Esophagus squamous epithelium (tissue), 5 donors: ENCODE measurements at regions not wholly inside any gene's neighbourhood (a gene's known extent, or its start where the extent isn't known, plus 50 kb on each side); places are given as distances from the start of the nearest gene placed in this dataset.

Source experiments
- DNase-seq: peaks from one replicate; lab custom pipeline; 2025; lab: John Stamatoyannopoulos, UW
- H3K27ac ChIP-seq, 4 donors: fragments of 200-600 bp; sonication (generic); one replicate each; pipeline ENCODE4 v1.5.1; 2016 to 2019; ENCODE audit warnings: mild to moderate bottlenecking in 1 of 4
- H3K27me3 ChIP-seq, 4 donors: fragments of 200-600 bp; sonication (generic); 1 replicate in 3 of 4; 2 replicates in 1 of 4; pipeline versions ENCODE4 v1.5.1 to v1.6.0; 2017 to 2021; ENCODE audit warnings: antibody characterized with exemption in 1 of 4
- H3K36me3 ChIP-seq, 3 donors: fragments of 200-600 bp; sonication (generic); one replicate each; pipeline ENCODE4 v1.5.1; 2016 to 2019
- H3K4me1 ChIP-seq, 3 donors: fragments of 200-600 bp; sonication (generic); one replicate each; pipeline ENCODE4 v1.5.1; 2017 to 2019
- H3K4me3 ChIP-seq, 4 donors: fragments of 200-600 bp; sonication (generic); 1 replicate in 3 of 4; 2 replicates in 1 of 4; pipeline ENCODE4 v1.5.1; 2016 to 2019; ENCODE audit warnings: mild to moderate bottlenecking in 2 of 4, moderate library complexity in 1 of 4
- H3K9me3 ChIP-seq, 3 donors: fragments of 200-600 bp; sonication (generic); one replicate each; pipeline ENCODE4 v1.5.1; 2016 to 2019
- POLR2A ChIP-seq, 4 donors: fragments of 450-650 bp; IDR thresholded peaks; one replicate each; pipeline ENCODE4 v1.6.1; 2017; ENCODE audit warnings: antibody characterized with exemption in 4 of 4, mild to moderate bottlenecking in 4 of 4, moderate library complexity in 3 of 4
- WGBS, 2 donors: methylation state at CpG; one replicate each; pipeline ENCODE4 v1.1.5; 2018; 5-methylcytosine and 5-hydroxymethylcytosine counted together
- intact Hi-C: fragments of 100-400 bp; cut with DNase I; formaldehyde crosslinking; loops from one replicate; pipeline ENCODE4 v1.15.0; 2022
- TF ChIP-seq, protein P1 (sequence below), 6 experiments: fragments of 450-650 bp in 4 of 6; fragments of 200-600 bp in 2 of 6; sonication (generic) in 2 of 6; IDR thresholded peaks; one replicate each; pipeline ENCODE4 v1.5.1; 2016 to 2019; ENCODE audit warnings: antibody characterized with exemption in 6 of 6, mild to moderate bottlenecking in 4 of 6, moderate library complexity in 4 of 6
- donor health status: DM: yes; HTN: yes; CAD: no.

DNA sequence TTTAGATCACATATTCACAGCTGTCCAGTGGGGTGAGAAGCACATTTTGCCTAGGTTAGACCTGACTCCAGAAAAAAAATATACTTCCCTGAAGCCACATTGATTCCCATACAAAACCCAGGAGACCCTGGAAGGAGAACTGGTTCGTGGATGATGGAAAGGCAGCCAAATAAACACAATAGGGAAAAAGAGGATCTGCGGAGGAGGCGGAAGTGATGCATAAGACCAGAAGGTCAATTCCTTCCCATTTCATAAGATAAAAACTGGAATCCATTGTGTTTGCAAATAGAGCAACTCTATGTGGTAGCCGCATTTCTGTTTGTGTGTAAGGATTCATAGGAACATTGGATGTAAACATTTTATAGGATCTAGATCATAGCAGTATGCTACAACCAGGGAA, 781.9 kb upstream of the GRM7 start:
- DNase-seq: no peak
- Histone ChIP-seq H3K27ac (no peak overlapping the region), H3K9me3 (no peaks in the 10 kb centered on the region), H3K36me3 (no peaks in the 10 kb centered on the region), H3K27me3 (no peaks in the 10 kb centered on the region), H3K4me3 (no peak overlapping the region), H3K4me1 (no peaks in the 10 kb centered on the region)
- TF ChIP-seq, protein P1, sequence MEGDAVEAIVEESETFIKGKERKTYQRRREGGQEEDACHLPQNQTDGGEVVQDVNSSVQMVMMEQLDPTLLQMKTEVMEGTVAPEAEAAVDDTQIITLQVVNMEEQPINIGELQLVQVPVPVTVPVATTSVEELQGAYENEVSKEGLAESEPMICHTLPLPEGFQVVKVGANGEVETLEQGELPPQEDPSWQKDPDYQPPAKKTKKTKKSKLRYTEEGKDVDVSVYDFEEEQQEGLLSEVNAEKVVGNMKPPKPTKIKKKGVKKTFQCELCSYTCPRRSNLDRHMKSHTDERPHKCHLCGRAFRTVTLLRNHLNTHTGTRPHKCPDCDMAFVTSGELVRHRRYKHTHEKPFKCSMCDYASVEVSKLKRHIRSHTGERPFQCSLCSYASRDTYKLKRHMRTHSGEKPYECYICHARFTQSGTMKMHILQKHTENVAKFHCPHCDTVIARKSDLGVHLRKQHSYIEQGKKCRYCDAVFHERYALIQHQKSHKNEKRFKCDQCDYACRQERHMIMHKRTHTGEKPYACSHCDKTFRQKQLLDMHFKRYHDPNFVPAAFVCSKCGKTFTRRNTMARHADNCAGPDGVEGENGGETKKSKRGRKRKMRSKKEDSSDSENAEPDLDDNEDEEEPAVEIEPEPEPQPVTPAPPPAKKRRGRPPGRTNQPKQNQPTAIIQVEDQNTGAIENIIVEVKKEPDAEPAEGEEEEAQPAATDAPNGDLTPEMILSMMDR (IDR thresholded peaks at IDR 0.05): no peak
- TF ChIP-seq POLR2A (IDR thresholded peaks at IDR 0.05): no peak
- intact Hi-C loops: no loop called here
- WGBS, 2 donors: 72 to 74% methylated on average over 4 of the region's 4 CpGs

DNA sequence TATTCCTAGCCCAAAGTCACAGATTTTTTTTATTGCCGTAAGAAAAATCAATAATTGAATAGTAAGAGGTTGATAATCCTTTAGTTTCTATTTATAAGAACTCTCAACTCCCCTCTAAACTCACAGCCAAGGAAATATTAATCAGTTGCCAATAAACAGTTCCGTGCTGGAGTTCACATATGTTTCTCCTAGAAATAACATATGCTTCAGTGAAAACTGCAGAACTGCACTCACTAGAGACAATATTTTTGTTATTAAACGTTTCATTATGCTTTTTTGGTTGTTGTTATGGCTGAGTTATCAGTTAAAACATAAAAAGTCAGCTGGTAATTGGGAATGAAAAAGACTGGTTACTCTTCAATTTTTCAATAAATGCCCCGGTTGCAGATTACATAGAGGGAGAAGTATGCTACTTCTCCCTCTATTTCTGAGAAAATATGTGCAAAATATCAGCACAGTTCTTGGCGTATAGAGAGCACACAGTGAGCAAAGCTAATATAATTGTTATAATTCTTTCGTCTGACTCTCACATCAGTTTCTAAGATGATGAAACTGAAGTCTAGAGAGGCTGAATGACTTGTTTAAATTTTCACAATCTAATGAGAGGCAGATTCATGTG, 781.2 kb upstream of the GRM7 start:
- no peaks in the 10 kb centered on the region for H3K27me3 ChIP-seq
- intact Hi-C loops: no loop called here
- TF ChIP-seq POLR2A (IDR thresholded peaks at IDR 0.05): no peak
- TF ChIP-seq, protein P1 (IDR thresholded peaks at IDR 0.05): no peak
- 37 to 47% methylated on average over 6 of the region's 6 CpGs for WGBS, 2 donors
- no peaks in the 10 kb centered on the region for H3K9me3 ChIP-seq
- no peak overlapping the region for H3K4me3 ChIP-seq
- no peaks in the 10 kb centered on the region for H3K36me3 ChIP-seq
- DNase-seq: no peak
- H3K27ac ChIP-seq: no peak overlapping the region
- no peaks in the 10 kb centered on the region for H3K4me1 ChIP-seq

- H3K4me1 ChIP-seq: no peaks in the 10 kb centered on the region
- WGBS, 2 donors: 43 to 48% methylated on average over 2 of the region's 2 CpGs
- intact Hi-C loops: no loop called here
- TF ChIP-seq POLR2A (IDR thresholded peaks at IDR 0.05): no peak
- TF ChIP-seq, protein P1 (IDR thresholded peaks at IDR 0.05): no peak
- DNase-seq: no peak
- no peak overlapping the region for H3K4me3 ChIP-seq
- no peaks in the 10 kb centered on the region for H3K9me3 ChIP-seq
- no peaks in the 10 kb centered on the region for H3K36me3 ChIP-seq
- H3K27me3 ChIP-seq: no peaks in the 10 kb centered on the region
- no peak overlapping the region for H3K27ac ChIP-seq
Observed at GRCh38 chr3:6088433-6088832, 772.5 kb upstream of the GRM7 start.

- Histone ChIP-seq H3K4me3 (no peak overlapping the region), H3K36me3 (no peaks in the 10 kb centered on the region), H3K27ac (no peak overlapping the region), H3K4me1 (no peaks in the 10 kb centered on the region), H3K27me3 (no peaks in the 10 kb centered on the region), H3K9me3 (no peaks in the 10 kb centered on the region)
- intact Hi-C loops: no loop called here
- TF ChIP-seq, protein P1 (IDR thresholded peaks at IDR 0.05): no peak
- TF ChIP-seq POLR2A (IDR thresholded peaks at IDR 0.05): no peak
- WGBS, 2 donors: 62% methylated on average over 5 of the region's 5 CpGs
- DNase-seq: no peak
Observed at GRCh38 chr3:6089780-6090179, 771.1 kb upstream of the GRM7 start.

DNA sequence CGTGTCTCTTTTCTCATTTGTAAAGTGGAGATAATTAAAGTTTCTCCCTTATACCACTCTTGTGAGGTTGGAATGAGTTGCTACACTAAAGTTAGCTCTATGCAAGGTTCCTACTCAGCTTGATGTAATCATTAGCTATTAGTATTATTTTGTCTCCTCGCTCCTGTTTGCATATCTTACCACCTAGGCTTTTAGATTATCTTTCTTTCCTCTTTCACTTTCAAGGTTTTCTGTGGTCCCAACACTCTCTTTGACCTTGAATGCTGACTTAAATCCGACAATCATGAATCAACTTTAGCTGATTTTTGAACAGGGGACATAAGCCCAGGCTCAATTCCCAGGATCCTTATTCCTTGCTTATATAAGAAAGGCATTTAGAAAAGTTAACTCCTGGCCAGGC, 769.7 kb upstream of the GRM7 start:
- H3K36me3 ChIP-seq: no peaks in the 10 kb centered on the region
- DNase-seq: no peak
- WGBS, 2 donors: 65 to 85% methylated on average over 3 of the region's 3 CpGs
- H3K9me3 ChIP-seq: no peaks in the 10 kb centered on the region
- intact Hi-C loops: no loop called here
- no peaks in the 10 kb centered on the region for H3K4me1 ChIP-seq
- H3K27ac ChIP-seq: no peak overlapping the region
- no peaks in the 10 kb centered on the region for H3K27me3 ChIP-seq
- TF ChIP-seq, protein P1 (IDR thresholded peaks at IDR 0.05): no peak
- TF ChIP-seq POLR2A (IDR thresholded peaks at IDR 0.05): no peak
- H3K4me3 ChIP-seq: no peak overlapping the region
